Activated T-cell treated with anti-CD3 and anti-CD28 coated beads for 4 hours (primary cell): ENCODE measurements at regions not wholly inside any gene's neighbourhood (a gene's known extent, or its start where the extent isn't known, plus 50 kb on each side); places are given as distances from the start of the nearest gene placed in this dataset.

Experiments
- DNase-seq: peaks from one replicate; pipeline ENCODE4 v3.0.0-alpha.2; 2020

- DNase-seq, result no peak
Observed at GRCh38 chr3:66592927-66593625, 92.3 kb upstream of the LRIG1 start.

GRCh38 chr3:66593978-66594377, 93.2 kb upstream of the LRIG1 start:
- no peak for DNase-seq

- no peak for DNase-seq
Observed at GRCh38 chr3:66597308-66597863, 96.6 kb upstream of the LRIG1 start.

- DNase-seq, result no peak
Observed at GRCh38 chr3:66598168-66598567, 97.3 kb upstream of the LRIG1 start.

- no peak for DNase-seq
Observed at GRCh38 chr3:66602237-66602636, 101.4 kb upstream of the LRIG1 start.

GRCh38 chr3:66602691-66603090, 101.9 kb upstream of the LRIG1 start:
- no peak for DNase-seq

GRCh38 chr3:66603151-66603611, 102.4 kb upstream of the LRIG1 start:
- no peak for DNase-seq

GRCh38 chr3:66604481-66604880, 103.7 kb upstream of the LRIG1 start:
- no peak for DNase-seq

- no peak for DNase-seq
Observed at GRCh38 chr3:66606126-66606525, 105.3 kb upstream of the LRIG1 start.

- DNase-seq, result no peak
Observed at GRCh38 chr3:66606868-66607267, 106.0 kb upstream of the LRIG1 start.

GRCh38 chr3:66609660-66610561, 109.1 kb upstream of the LRIG1 start:
- DNase-seq, result no peak

- DNase-seq, result no peak
Observed at GRCh38 chr3:66610562-66610909, 109.7 kb upstream of the LRIG1 start.

- no peak for DNase-seq
Observed at GRCh38 chr3:66615643-66616301, 115.0 kb upstream of the LRIG1 start.

GRCh38 chr3:66617351-66617750, 116.5 kb upstream of the LRIG1 start:
- DNase-seq, result no peak

- no peak for DNase-seq
Observed at GRCh38 chr3:66618066-66618465, 117.2 kb upstream of the LRIG1 start.

- no peak for DNase-seq
Observed at GRCh38 chr3:66620296-66620695, 119.5 kb upstream of the LRIG1 start.

- no peak for DNase-seq
Observed at GRCh38 chr3:66622756-66623457, 122.1 kb upstream of the LRIG1 start.

- DNase-seq, result no peak
Observed at GRCh38 chr3:66625505-66626216, 124.8 kb upstream of the LRIG1 start.

- no peak for DNase-seq
Observed at GRCh38 chr3:66629150-66629981, 128.5 kb upstream of the LRIG1 start.

- DNase-seq, result no peak
Observed at GRCh38 chr3:66629982-66630368, 129.2 kb upstream of the LRIG1 start.
